Activated CD8-positive, alpha-beta memory T cell treated with anti-CD3 and anti-CD28 coated beads for 48 hours (primary cell): ENCODE measurements at regions not wholly inside any gene's neighbourhood (a gene's known extent, or its start where the extent isn't known, plus 50 kb on each side); places are given as distances from the start of the nearest gene placed in this dataset.
"Not testable (repeated sequence)": the region's sequence is repeated elsewhere in the genome, so short reads cannot be mapped to it uniquely, and the experiment has no call there.

ENCODE experiments used
- DNase-seq, 3 experiments: peaks; one replicate each; pipeline ENCODE4 v3.0.0-alpha.2; 2020; ENCODE audit warnings: low read depth in 2 of 3, low spot score in 2 of 3

GRCh38 chr3:175988401-175988800, 1129.3 kb downstream of the NAALADL2 start:
- no peak for DNase-seq

- no peak for DNase-seq
Observed at GRCh38 chr3:175985781-175986180, 1126.6 kb downstream of the NAALADL2 start.

- DNase-seq, result no peak
Observed at GRCh38 chr3:175983379-175983778, 1124.2 kb downstream of the NAALADL2 start.

GRCh38 chr3:175980486-175981090, 1121.5 kb downstream of the NAALADL2 start:
- DNase-seq, result no peak

GRCh38 chr3:175977968-175978752, 1119.0 kb downstream of the NAALADL2 start:
- no peak for DNase-seq

- DNase-seq, result no peak
Observed at GRCh38 chr3:175969456-175969855, 1110.3 kb downstream of the NAALADL2 start.

- no peak for DNase-seq
Observed at GRCh38 chr3:175965036-175965435, 1105.9 kb downstream of the NAALADL2 start.

GRCh38 chr3:175957427-175957826, 1098.3 kb downstream of the NAALADL2 start:
- DNase-seq, result no peak

GRCh38 chr3:175956964-175957363, 1097.8 kb downstream of the NAALADL2 start:
- DNase-seq, result no peak

GRCh38 chr3:175951047-175951694, 1092.0 kb downstream of the NAALADL2 start:
- DNase-seq, result no peak

- no peak for DNase-seq
Observed at GRCh38 chr3:175948041-175948440, 1088.9 kb downstream of the NAALADL2 start.

- DNase-seq, result no peak
Observed at GRCh38 chr3:175941352-175941751, 1082.2 kb downstream of the NAALADL2 start.

GRCh38 chr3:175940881-175941280, 1081.7 kb downstream of the NAALADL2 start:
- DNase-seq, result no peak

GRCh38 chr3:175940243-175940642, 1081.1 kb downstream of the NAALADL2 start:
- no peak for DNase-seq

GRCh38 chr3:175937367-175937766, 1078.2 kb downstream of the NAALADL2 start:
- DNase-seq, result not testable (repeated sequence)

- DNase-seq, result no peak
Observed at GRCh38 chr3:175932586-175932985, 1073.5 kb downstream of the NAALADL2 start.

GRCh38 chr3:175919133-175919532, 1060.0 kb downstream of the NAALADL2 start:
- DNase-seq, result no peak

GRCh38 chr3:175916191-175916934, 1057.2 kb downstream of the NAALADL2 start:
- DNase-seq, result no peak

GRCh38 chr3:175914785-175915184, 1055.7 kb downstream of the NAALADL2 start:
- no peak for DNase-seq

GRCh38 chr3:175913286-175913685, 1054.2 kb downstream of the NAALADL2 start:
- no peak for DNase-seq

GRCh38 chr3:175911937-175912336, 1052.8 kb downstream of the NAALADL2 start:
- DNase-seq, result no peak
